GM12873 (cell line): ENCODE measurements at regions not wholly inside any gene's neighbourhood (a gene's known extent, or its start where the extent isn't known, plus 50 kb on each side); places are given as distances from the start of the nearest gene placed in this dataset.

Source experiments
- CTCF ChIP-seq: IDR thresholded peaks from 2 replicates; pipeline ENCODE4 v1.5.1; 2012; ENCODE audit warnings: low read depth, mild to moderate bottlenecking, moderate library complexity, low read length, control low read depth; ENCODE audit not compliant: insufficient read depth; ENCODE audit errors: missing control alignments

DNA sequence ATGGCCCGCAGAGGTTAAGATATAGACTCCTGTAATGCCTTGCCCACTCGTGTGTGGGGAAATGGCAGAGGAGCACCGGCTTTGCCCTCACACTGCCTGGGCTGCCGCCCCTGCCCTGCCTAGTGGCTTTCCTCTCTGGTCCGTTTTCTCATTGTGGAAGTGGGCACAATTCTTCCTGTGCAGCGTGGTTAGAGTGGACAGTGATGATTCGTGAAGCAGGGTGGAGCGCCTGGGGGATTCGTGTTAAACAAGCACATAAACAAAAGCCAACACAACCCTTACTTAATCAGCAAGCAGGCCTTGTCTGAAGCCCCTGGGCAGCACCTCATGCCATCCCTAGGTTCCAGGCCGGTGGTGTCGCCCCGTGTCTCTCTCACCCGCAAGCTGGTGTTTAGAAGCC lies 269.7 kb downstream of the SEC14L1 start:
- no peak for TF ChIP-seq CTCF

- TF ChIP-seq CTCF, result no peak
These were observed 274.1 kb downstream of the SEC14L1 start for GRCh38 chr17:77414811-77415400.

- no peak for TF ChIP-seq CTCF
These were observed 275.4 kb downstream of the SEC14L1 start for GRCh38 chr17:77416105-77416713.

DNA sequence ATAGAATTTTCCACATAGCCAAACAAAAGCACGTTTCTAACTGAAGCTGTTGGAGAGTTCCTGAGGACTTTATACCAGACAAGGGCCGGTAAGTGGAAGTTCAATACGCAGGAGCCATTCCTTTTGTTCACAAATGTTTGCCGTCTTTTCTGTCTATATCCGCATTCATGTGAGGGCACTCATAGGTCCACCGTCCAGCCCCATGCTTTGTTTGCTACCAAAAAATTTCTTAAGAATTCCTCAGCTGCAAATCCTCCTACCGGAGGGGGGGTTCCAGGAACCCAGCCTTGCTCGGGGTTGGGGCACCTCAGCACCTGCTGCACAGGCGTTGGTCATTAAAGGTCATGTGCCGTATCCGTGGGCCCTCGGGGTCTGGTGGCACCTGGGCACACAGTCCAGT lies 276.8 kb downstream of the SEC14L1 start:
- TF ChIP-seq CTCF, result no peak

DNA sequence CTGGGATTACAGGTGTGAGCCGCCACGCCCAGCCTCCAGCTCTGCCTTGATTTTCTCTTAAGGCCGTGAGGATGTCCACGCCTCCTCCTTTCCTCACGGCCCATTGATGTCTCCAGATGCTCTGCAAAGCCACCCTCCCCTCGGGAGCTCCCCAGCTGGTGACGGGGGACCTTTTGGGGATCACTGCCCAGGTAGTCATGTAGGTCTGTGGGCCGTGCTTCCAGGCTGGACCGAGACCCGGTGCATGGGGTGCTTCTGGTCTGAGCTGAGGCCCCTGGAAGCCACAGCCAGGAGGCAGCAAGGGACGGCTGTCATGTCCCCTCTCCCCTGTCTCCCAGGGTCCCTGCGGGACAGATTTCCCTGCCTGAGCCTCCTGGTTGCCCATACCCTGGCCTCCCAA lies 277.8 kb downstream of the SEC14L1 start:
- no peak for TF ChIP-seq CTCF

DNA sequence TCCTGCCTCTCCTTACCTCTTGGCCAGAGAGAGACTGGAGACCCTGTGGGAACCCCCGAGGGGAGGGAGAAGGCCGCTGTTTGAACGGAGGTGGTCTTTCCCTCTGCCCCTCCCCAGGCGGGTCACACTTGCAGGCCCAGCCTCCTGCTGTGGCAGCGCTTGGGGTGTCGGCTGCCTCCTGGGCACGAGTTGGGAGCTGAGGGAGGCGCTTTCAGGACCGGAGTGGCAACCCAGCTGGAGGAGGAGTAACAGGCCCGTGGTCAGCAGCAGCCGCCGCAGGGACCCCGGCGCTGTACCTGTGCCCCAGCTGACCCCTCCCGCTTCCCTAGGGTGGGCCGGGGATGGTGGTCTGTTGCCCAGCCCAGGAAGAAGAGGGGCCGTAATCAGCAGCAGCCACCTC lies 278.3 kb downstream of the SEC14L1 start:
- TF ChIP-seq CTCF, result no peak

DNA sequence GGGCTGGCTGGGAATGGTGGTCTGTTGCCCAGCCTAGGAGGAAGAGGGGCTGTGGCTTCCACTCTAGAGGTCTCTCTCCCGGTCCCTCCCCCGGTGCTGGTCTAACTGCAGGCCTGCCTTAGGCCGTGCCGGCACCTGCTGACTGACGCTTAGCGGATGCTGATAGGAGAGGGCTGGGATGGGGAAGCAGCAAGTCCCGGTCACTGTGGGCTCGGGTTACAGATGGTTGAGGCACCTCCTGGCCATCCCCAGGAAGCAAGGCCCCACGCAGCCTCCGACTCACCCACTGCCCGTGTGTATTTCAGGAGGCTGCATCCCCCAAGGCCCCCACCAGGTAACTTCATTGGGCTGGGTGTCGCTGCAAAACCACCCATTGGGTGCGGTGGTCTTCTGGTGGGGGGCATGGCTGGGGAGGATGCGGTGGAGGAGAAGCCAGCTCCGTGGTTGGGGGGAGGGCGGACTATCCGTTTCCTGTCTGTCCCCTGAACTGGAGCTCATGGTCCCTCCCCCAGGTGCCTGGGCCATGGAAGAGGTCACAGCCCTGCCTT lies 278.9 kb downstream of the SEC14L1 start:
- TF ChIP-seq CTCF, result no peak
